ENCODE measurements at regions not wholly inside any gene's neighbourhood (a gene's known extent, or its start where the extent isn't known, plus 50 kb on each side); places are given as distances from the start of the nearest gene placed in this dataset.
"Not testable (repeated sequence)": the region's sequence is repeated elsewhere in the genome, so short reads cannot be mapped to it uniquely, and the experiment has no call there.

GRCh38 chr12:9493325-9493724 is 114.4 kb downstream of the KLRB1 start:
- H3K4me1 ChIP-seq (ENCODE audit: insufficient read depth, low read length); H3K9me3 ChIP-seq (ENCODE audit: low read length); H3K9ac ChIP-seq (ENCODE audit: insufficient read depth, low read depth, low read length); in situ Hi-C loops (cut with HindIII; ENCODE audit: extremely low pct_ligation_motif_present, low pct_unique_long_range_greater_than_20kb); H3K4me3 ChIP-seq (replicated peaks in 1 of 3; ENCODE audit: insufficient read depth in 1 of 3, low read depth in 2 of 3, low read length in 3 of 3); intact Hi-C loops (cut with micrococcal nuclease; ENCODE audit: unreplicated experiment); H3K27ac ChIP-seq (ENCODE audit: extremely low read length, insufficient read depth, low read length); BruUV-seq (replicated peaks); H3K36me3 ChIP-seq (replicated peaks in 1 of 2; ENCODE audit: control insufficient read depth in 1 of 2, insufficient read depth in 2 of 2, low read length in 2 of 2); DNase-seq (ENCODE audit: low spot score); POLR2A ChIA-PET; CTCF ChIA-PET (ENCODE audit: low intra/inter-chr PET ratio, low total read pairs); ATAC-seq; H4K20me1 ChIP-seq (ENCODE audit: insufficient read depth, low read length); H3K27me3 ChIP-seq (ENCODE audit: control insufficient read depth in 1 of 2, insufficient read depth in 2 of 2, low read length in 2 of 2); H2AFZ ChIP-seq (ENCODE audit: low read length); H3K79me2 ChIP-seq (ENCODE audit: insufficient read depth, low read length); H3K4me2 ChIP-seq (ENCODE audit: low read depth, low read length); FAIRE-seq: not testable (repeated sequence)

GRCh38 chr12:9481289-9481688 is 126.4 kb downstream of the KLRB1 start:
- H3K79me2 ChIP-seq (ENCODE audit: insufficient read depth, low read length); ATAC-seq; H3K4me1 ChIP-seq (ENCODE audit: insufficient read depth, low read length); H3K4me3 ChIP-seq (replicated peaks in 1 of 3; ENCODE audit: insufficient read depth in 1 of 3, low read depth in 2 of 3, low read length in 3 of 3); H3K9me3 ChIP-seq (ENCODE audit: low read length); H3K36me3 ChIP-seq (replicated peaks in 1 of 2; ENCODE audit: control insufficient read depth in 1 of 2, insufficient read depth in 2 of 2, low read length in 2 of 2); H3K27me3 ChIP-seq (ENCODE audit: control insufficient read depth in 1 of 2, insufficient read depth in 2 of 2, low read length in 2 of 2); intact Hi-C loops (cut with micrococcal nuclease; ENCODE audit: unreplicated experiment); BruUV-seq (replicated peaks); DNase-seq (ENCODE audit: low spot score); H3K27ac ChIP-seq (ENCODE audit: extremely low read length, insufficient read depth, low read length); H4K20me1 ChIP-seq (ENCODE audit: insufficient read depth, low read length); H3K9ac ChIP-seq (ENCODE audit: insufficient read depth, low read depth, low read length); FAIRE-seq; CTCF ChIA-PET (ENCODE audit: low intra/inter-chr PET ratio, low total read pairs); POLR2A ChIA-PET; in situ Hi-C loops (cut with HindIII; ENCODE audit: extremely low pct_ligation_motif_present, low pct_unique_long_range_greater_than_20kb); H2AFZ ChIP-seq (ENCODE audit: low read length); H3K4me2 ChIP-seq (ENCODE audit: low read depth, low read length): not testable (repeated sequence)
- WGBS (ENCODE audit: low lambda C conversion rate): 89% methylated on average over 3 of the region's 3 CpGs

GRCh38 chr12:9474197-9474596 is 133.5 kb downstream of the KLRB1 start:
- in situ Hi-C loops (cut with HindIII; ENCODE audit: extremely low pct_ligation_motif_present, low pct_unique_long_range_greater_than_20kb): loop anchor here (25.0 kb wide), 1 partner anchor 137 kb away; no protein-coding TSS in a partner anchor

More at GRCh38 chr12:9474197-9474596, 133.5 kb downstream of the KLRB1 start:
- intact Hi-C loops (cut with micrococcal nuclease; ENCODE audit: unreplicated experiment); ATAC-seq; H3K27me3 ChIP-seq (ENCODE audit: control insufficient read depth in 1 of 2, insufficient read depth in 2 of 2, low read length in 2 of 2); H3K27ac ChIP-seq (ENCODE audit: extremely low read length, insufficient read depth, low read length); H3K9ac ChIP-seq (ENCODE audit: insufficient read depth, low read depth, low read length); H3K36me3 ChIP-seq (replicated peaks in 1 of 2; ENCODE audit: control insufficient read depth in 1 of 2, insufficient read depth in 2 of 2, low read length in 2 of 2); H3K4me2 ChIP-seq (ENCODE audit: low read depth, low read length); H3K4me1 ChIP-seq (ENCODE audit: insufficient read depth, low read length); FAIRE-seq; H4K20me1 ChIP-seq (ENCODE audit: insufficient read depth, low read length); H3K4me3 ChIP-seq (replicated peaks in 1 of 3; ENCODE audit: insufficient read depth in 1 of 3, low read depth in 2 of 3, low read length in 3 of 3); H3K9me3 ChIP-seq (ENCODE audit: low read length); CTCF ChIA-PET (ENCODE audit: low intra/inter-chr PET ratio, low total read pairs); POLR2A ChIA-PET; H3K79me2 ChIP-seq (ENCODE audit: insufficient read depth, low read length); H2AFZ ChIP-seq (ENCODE audit: low read length); BruUV-seq (replicated peaks); DNase-seq (ENCODE audit: low spot score): not testable (repeated sequence)
- TF ChIP-seq CEBPB (IDR thresholded peaks at IDR 0.05; ENCODE audit: borderline replicate concordance, low read depth, low read length) (peak; percentile 57), ATF4 (CRISPR knock-in tag; IDR thresholded peaks at IDR 0.05) (peak in 1 of 2 experiments; percentile 59; a peak in 2 of 4 replicates), CEBPG (CRISPR knock-in tag; IDR thresholded peaks at IDR 0.05) (peak; percentile 9; the same call in 1 of the 2 replicates)
- 62% methylated on average over 2 of the region's 2 CpGs for WGBS (ENCODE audit: low lambda C conversion rate)
